ENCODE measurements at regions not wholly inside any gene's neighbourhood (a gene's known extent, or its start where the extent isn't known, plus 50 kb on each side); places are given as distances from the start of the nearest gene placed in this dataset.

- no peaks in the 10 kb centered on the region for H3K36me3 Mint-ChIP-seq (ENCODE audit: low read depth)
- H3K4me1 Mint-ChIP-seq (ENCODE audit: low read depth): no peaks in the 10 kb centered on the region
These were observed 356.9 kb downstream of the TNS1 start for GRCh38 chr2:217645896-217646295.

DNA sequence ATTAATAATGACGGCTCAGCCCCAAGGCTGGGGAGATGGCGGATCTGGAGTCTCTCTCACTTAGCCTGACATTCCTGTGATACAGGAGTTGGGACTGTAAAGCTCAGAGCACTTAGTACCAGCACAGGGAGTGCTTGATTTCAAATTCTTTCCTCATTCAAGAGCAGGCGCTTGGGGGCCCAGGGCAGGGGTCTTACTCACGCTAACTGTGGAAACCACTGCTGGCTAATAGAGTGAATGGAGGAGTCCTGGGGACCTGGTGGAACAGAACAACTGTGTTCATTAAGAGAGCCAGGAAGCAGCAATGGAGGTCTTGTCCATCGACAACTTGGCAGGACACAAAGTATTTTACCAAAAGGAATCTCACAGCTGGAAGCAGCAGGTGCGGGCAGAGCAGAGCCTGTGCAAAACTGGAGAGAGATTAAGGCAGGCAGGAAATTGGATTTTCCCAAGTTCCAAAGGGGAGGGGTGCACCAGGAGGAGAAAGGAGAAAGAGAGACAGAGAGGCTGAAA, 358.9 kb downstream of the TNS1 start:
- no peak overlapping the region for H3K4me3 Mint-ChIP-seq
- H3K27ac Mint-ChIP-seq: no peak overlapping the region
- H3K9me3 Mint-ChIP-seq: no peaks in the 10 kb centered on the region
- H3K4me1 Mint-ChIP-seq (ENCODE audit: low read depth): no peaks in the 10 kb centered on the region
- H3K27me3 Mint-ChIP-seq (ENCODE audit: low read depth): no peaks in the 10 kb centered on the region
- no peaks in the 10 kb centered on the region for H3K36me3 Mint-ChIP-seq (ENCODE audit: low read depth)

More at GRCh38 chr2:217645896-217646295, 356.9 kb downstream of the TNS1 start:
- no peak overlapping the region for H3K27ac Mint-ChIP-seq
- no peaks in the 10 kb centered on the region for H3K9me3 Mint-ChIP-seq
- no peaks in the 10 kb centered on the region for H3K27me3 Mint-ChIP-seq (ENCODE audit: low read depth)
- H3K4me3 Mint-ChIP-seq: no peak overlapping the region

DNA sequence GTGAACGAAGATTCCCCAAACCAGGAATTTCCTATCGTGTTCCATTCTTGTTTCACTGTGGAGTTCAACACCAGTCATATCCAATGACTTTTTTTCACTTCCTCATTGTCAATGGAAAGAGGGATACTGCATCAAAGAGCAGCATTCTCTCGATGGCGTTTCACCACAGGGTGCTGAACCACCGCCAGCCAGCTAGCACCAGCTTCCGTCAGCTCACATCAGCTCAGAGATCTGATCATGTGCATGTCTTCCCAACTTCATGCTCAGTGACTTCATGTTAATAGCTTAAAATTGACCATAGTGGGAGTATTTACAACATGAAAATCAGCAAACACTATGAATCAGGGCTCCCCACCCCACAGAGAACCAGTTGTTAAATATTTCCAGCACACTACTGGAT, 359.9 kb downstream of the TNS1 start:
- no peaks in the 10 kb centered on the region for H3K36me3 Mint-ChIP-seq (ENCODE audit: low read depth)
- H3K27me3 Mint-ChIP-seq (ENCODE audit: low read depth): no peaks in the 10 kb centered on the region
- H3K9me3 Mint-ChIP-seq: no peaks in the 10 kb centered on the region
- no peak overlapping the region for H3K27ac Mint-ChIP-seq
- no peaks in the 10 kb centered on the region for H3K4me1 Mint-ChIP-seq (ENCODE audit: low read depth)
- H3K4me3 Mint-ChIP-seq: no peak overlapping the region

DNA sequence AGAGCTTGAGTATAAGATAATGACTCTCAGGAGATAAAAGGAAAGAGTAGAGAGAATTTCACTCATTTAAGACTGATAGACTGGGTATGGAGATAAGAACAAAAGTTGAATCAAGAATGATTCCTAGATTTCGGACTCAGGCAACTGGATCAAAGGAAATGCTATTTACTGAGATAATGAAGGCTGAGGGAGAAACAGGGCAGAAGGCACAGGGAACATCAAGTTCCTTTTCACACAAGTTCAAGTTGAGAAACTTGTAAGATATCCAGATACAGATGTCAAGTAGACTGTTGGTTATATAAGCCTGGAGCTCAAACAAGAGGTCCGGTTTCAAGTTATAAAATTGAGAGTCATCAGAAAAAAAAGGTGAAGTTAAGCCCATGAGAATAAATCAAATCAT, 360.8 kb downstream of the TNS1 start:
- H3K27ac Mint-ChIP-seq: no peak overlapping the region
- H3K4me3 Mint-ChIP-seq: no peak overlapping the region
- H3K9me3 Mint-ChIP-seq: no peaks in the 10 kb centered on the region
- H3K4me1 Mint-ChIP-seq (ENCODE audit: low read depth): no peaks in the 10 kb centered on the region
- H3K27me3 Mint-ChIP-seq (ENCODE audit: low read depth): no peaks in the 10 kb centered on the region
- no peaks in the 10 kb centered on the region for H3K36me3 Mint-ChIP-seq (ENCODE audit: low read depth)

DNA sequence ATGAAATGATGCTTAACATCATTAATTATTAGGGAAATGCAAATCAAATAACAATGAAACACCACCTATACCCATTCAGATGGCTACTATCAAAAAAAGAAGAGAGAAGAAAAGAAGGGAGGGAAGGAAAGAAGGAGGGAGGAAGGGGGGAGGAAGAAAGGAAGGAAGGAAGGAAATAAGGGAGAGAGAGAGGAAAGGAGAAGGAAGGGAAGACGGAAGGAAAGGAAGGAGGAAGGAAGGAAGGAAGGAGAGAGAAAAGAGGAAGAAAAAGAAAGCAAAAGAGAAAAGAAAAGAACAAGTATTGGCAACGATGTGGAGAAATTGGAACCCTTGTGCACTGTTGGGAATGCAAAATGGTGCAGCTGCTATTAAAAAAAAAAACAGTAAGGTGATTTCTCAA, 363.3 kb downstream of the TNS1 start:
- Mint-ChIP-seq H3K27me3 (ENCODE audit: low read depth) (no peaks in the 10 kb centered on the region), H3K36me3 (ENCODE audit: low read depth) (no peaks in the 10 kb centered on the region), H3K27ac (no peak overlapping the region), H3K4me1 (ENCODE audit: low read depth) (no peaks in the 10 kb centered on the region), H3K9me3 (no peaks in the 10 kb centered on the region), H3K4me3 (no peak overlapping the region)

DNA sequence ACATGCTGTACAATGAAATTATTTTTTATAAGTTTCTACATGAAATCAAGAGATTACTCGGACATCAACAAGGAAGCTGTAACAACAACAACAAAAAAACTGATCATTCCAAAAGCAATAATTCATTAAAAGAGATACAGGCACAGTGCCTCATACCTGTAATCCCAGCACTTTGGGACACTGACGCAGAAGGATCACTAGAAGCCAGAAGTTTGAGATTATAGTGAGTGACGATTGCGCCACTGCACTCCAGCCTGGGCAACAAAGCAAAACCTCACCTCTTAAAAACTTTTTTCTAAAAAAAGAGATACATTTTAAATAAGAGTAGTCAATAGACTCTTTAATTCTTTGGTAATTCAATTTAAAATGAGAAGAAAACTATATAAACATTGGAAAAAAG, 364.3 kb downstream of the TNS1 start:
- Mint-ChIP-seq H3K4me1 (ENCODE audit: low read depth) (no peaks in the 10 kb centered on the region), H3K36me3 (ENCODE audit: low read depth) (no peaks in the 10 kb centered on the region), H3K9me3 (no peaks in the 10 kb centered on the region), H3K27me3 (ENCODE audit: low read depth) (no peaks in the 10 kb centered on the region), H3K27ac (no peak overlapping the region), H3K4me3 (no peak overlapping the region)

DNA sequence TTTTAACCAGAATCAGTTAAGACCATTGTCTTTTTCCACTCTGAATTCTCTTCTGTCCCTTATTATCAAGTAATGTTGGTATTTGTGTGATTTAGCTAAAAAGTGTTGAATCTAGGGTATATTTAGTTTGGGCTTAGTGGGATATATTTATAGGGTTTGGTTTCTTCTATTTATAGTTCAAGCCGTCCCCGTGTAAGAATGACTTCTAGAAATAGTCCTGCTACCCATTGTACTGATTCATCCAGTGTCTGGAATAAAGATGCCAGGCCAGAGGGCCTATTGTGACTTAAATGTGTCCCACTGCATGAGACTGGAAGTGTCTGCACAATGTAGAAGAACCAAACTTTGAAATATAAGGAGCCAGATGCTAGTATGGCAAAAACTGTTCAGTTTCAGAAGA, 364.8 kb downstream of the TNS1 start:
- Mint-ChIP-seq H3K27me3 (ENCODE audit: low read depth) (no peaks in the 10 kb centered on the region), H3K36me3 (ENCODE audit: low read depth) (no peaks in the 10 kb centered on the region), H3K4me3 (no peak overlapping the region), H3K27ac (no peak overlapping the region), H3K9me3 (no peaks in the 10 kb centered on the region), H3K4me1 (ENCODE audit: low read depth) (no peaks in the 10 kb centered on the region)

- Mint-ChIP-seq H3K4me1 (ENCODE audit: low read depth) (no peaks in the 10 kb centered on the region), H3K4me3 (no peak overlapping the region), H3K9me3 (no peaks in the 10 kb centered on the region), H3K27ac (no peak overlapping the region), H3K27me3 (ENCODE audit: low read depth) (no peaks in the 10 kb centered on the region), H3K36me3 (ENCODE audit: low read depth) (no peaks in the 10 kb centered on the region)
These were observed 365.7 kb downstream of the TNS1 start for GRCh38 chr2:217636991-217637561.

DNA sequence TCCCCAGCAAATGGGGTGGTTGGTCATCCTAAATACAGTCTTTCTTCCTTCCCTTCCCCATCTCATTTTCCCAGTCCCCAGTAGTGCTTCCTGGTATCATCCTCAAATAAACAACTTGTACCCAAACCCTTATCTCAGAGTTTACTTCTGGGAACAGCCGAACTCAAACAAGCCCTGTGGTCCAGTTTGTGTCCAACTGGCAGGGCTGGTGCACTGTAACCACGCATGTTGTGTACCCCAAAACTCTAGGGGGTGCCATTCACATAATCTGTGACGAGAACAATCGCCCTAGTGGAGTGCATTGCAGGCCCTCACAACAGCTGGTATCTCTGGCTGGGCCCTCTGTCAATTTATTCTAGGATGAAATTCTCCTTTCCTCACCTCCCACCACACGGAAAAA, 366.2 kb downstream of the TNS1 start:
- Mint-ChIP-seq H3K9me3 (no peaks in the 10 kb centered on the region), H3K27ac (no peak overlapping the region), H3K4me1 (ENCODE audit: low read depth) (no peaks in the 10 kb centered on the region), H3K4me3 (no peak overlapping the region), H3K36me3 (ENCODE audit: low read depth) (no peaks in the 10 kb centered on the region), H3K27me3 (ENCODE audit: low read depth) (no peaks in the 10 kb centered on the region)

DNA sequence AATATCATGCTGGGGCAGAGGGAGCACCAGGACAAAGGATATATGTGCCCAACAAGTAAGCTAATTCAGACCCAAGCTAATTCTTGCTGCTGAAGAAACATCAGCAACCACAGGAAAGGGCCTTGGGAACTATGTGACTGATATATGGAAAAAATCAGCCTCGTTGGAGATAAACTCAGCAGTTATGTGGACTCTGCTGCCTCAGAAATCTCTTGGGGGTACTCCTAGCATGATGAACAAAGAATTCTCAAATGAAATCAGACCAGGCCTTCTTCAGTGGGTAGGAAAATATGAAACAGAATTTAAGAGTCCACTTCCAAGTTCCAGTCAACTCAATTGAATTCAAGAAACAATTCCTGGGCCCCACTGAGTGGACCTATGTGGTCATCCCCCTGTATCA, 367.9 kb downstream of the TNS1 start:
- Mint-ChIP-seq H3K36me3 (ENCODE audit: low read depth) (no peaks in the 10 kb centered on the region), H3K27ac (no peak overlapping the region), H3K4me3 (no peak overlapping the region), H3K4me1 (ENCODE audit: low read depth) (no peaks in the 10 kb centered on the region), H3K9me3 (no peaks in the 10 kb centered on the region), H3K27me3 (ENCODE audit: low read depth) (no peaks in the 10 kb centered on the region)

DNA sequence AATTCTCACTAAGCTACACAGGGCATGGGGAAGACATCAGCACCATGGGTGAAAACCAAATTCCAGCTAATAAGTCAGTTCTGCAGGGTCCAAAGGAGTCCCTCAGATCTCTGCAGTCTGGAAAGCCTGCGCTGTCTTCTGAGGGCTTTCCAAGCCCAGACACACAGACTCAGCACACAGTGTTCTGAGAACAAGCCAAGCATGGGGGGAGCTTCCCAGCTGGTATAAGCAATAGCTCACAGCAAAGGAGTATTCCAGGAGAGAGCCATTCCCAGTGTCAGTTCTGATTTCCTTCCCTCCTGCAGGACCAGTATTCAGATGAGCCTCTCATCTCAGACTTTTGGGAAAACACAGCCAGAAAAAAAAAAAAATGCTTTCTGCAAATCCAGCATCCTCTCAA, 370.8 kb downstream of the TNS1 start:
- no peaks in the 10 kb centered on the region for H3K36me3 Mint-ChIP-seq (ENCODE audit: low read depth)
- H3K4me3 Mint-ChIP-seq: no peak overlapping the region
- H3K9me3 Mint-ChIP-seq: no peaks in the 10 kb centered on the region
- H3K27me3 Mint-ChIP-seq (ENCODE audit: low read depth): no peaks in the 10 kb centered on the region
- H3K4me1 Mint-ChIP-seq (ENCODE audit: low read depth): no peaks in the 10 kb centered on the region
- H3K27ac Mint-ChIP-seq: no peak overlapping the region

GRCh38 chr2:217631115-217631514, 371.7 kb downstream of the TNS1 start:
- H3K4me1 Mint-ChIP-seq (ENCODE audit: low read depth): no peaks in the 10 kb centered on the region
- no peaks in the 10 kb centered on the region for H3K9me3 Mint-ChIP-seq
- no peaks in the 10 kb centered on the region for H3K27me3 Mint-ChIP-seq (ENCODE audit: low read depth)
- no peak overlapping the region for H3K4me3 Mint-ChIP-seq
- no peaks in the 10 kb centered on the region for H3K36me3 Mint-ChIP-seq (ENCODE audit: low read depth)
- no peak overlapping the region for H3K27ac Mint-ChIP-seq

GRCh38 chr2:217629347-217629746, 373.4 kb downstream of the TNS1 start:
- Mint-ChIP-seq H3K36me3 (ENCODE audit: low read depth) (no peaks in the 10 kb centered on the region), H3K27ac (no peak overlapping the region), H3K9me3 (no peaks in the 10 kb centered on the region), H3K4me1 (ENCODE audit: low read depth) (no peaks in the 10 kb centered on the region), H3K4me3 (no peak overlapping the region), H3K27me3 (ENCODE audit: low read depth) (no peaks in the 10 kb centered on the region)

DNA sequence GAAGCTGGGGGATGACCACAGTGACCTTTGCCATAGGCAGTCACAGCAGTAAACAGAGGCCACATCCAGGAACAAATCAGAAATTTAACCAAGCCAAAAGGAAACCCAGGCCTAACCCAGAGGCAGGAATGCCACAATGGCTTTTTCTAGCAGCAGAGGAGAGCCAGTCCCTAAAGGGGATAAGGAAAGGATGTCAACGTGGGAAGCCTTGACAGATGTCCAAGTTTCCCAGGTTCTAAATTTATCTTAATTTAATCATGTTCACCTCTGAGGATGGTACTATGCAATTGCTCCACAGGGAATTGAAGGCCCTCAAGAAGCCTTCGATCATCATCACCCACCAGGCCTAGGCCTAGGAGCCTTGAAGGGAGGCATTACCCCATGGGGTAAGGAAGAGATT, 374.7 kb downstream of the TNS1 start:
- Mint-ChIP-seq H3K27me3 (ENCODE audit: low read depth) (no peaks in the 10 kb centered on the region), H3K4me1 (ENCODE audit: low read depth) (no peaks in the 10 kb centered on the region), H3K27ac (no peak overlapping the region), H3K4me3 (no peak overlapping the region), H3K9me3 (no peaks in the 10 kb centered on the region), H3K36me3 (ENCODE audit: low read depth) (no peaks in the 10 kb centered on the region)

- no peak overlapping the region for H3K27ac Mint-ChIP-seq
- no peak overlapping the region for H3K4me3 Mint-ChIP-seq
- H3K9me3 Mint-ChIP-seq: no peaks in the 10 kb centered on the region
- H3K36me3 Mint-ChIP-seq (ENCODE audit: low read depth): no peaks in the 10 kb centered on the region
- H3K27me3 Mint-ChIP-seq (ENCODE audit: low read depth): no peaks in the 10 kb centered on the region
- H3K4me1 Mint-ChIP-seq (ENCODE audit: low read depth): no peaks in the 10 kb centered on the region
These were observed 375.9 kb downstream of the TNS1 start for GRCh38 chr2:217626926-217627325.

GRCh38 chr2:217625557-217626169, 377.1 kb downstream of the TNS1 start:
- H3K27me3 Mint-ChIP-seq (ENCODE audit: low read depth): no peaks in the 10 kb centered on the region
- H3K9me3 Mint-ChIP-seq: no peaks in the 10 kb centered on the region
- no peak overlapping the region for H3K27ac Mint-ChIP-seq
- H3K36me3 Mint-ChIP-seq (ENCODE audit: low read depth): no peaks in the 10 kb centered on the region
- H3K4me1 Mint-ChIP-seq (ENCODE audit: low read depth): no peaks in the 10 kb centered on the region
- H3K4me3 Mint-ChIP-seq: no peak overlapping the region

Measured in T-helper 1 cell treated with Interleukin-12 subunit alpha and Interleukin-12 subunit beta and Interleukin-4 antibody, amounts not matched to agents 30 μg/mL and 1 μg/mL, for 36 hours (primary cell).